ENCODE measurements at regions not wholly inside any gene's neighbourhood (a gene's known extent, or its start where the extent isn't known, plus 50 kb on each side); places are given as distances from the start of the nearest gene placed in this dataset.

GRCh38 chr4:186881521-186882220, 158.0 kb upstream of the FAT1 start:
- Histone ChIP-seq H3K27ac (peak overlapping the region; percentile 20), H3K27me3 (replicated peaks) (no peaks in the 10 kb centered on the region), H3K4me3 (ENCODE audit: low read depth, low read length) (no peak overlapping the region), H3K36me3 (replicated peaks) (no peaks in the 10 kb centered on the region)
- in situ Hi-C loops (cut with HindIII; ENCODE audit: low pct_ligation_motif_present, low sequenced_read_pairs): no loop called here
- no peak for TF ChIP-seq CTCF (IDR thresholded peaks at IDR 0.05; ENCODE audit: low read depth, low read length, missing control alignments)
- peak; percentile 46 for DNase-seq

- Histone ChIP-seq H3K4me3 (ENCODE audit: low read depth, low read length) (no peak overlapping the region), H3K27ac (no peak overlapping the region), H3K27me3 (replicated peaks) (no peaks in the 10 kb centered on the region), H3K36me3 (replicated peaks) (no peaks in the 10 kb centered on the region)
- no peak for TF ChIP-seq CTCF (IDR thresholded peaks at IDR 0.05; ENCODE audit: low read depth, low read length, missing control alignments)
- in situ Hi-C loops (cut with HindIII; ENCODE audit: low pct_ligation_motif_present, low sequenced_read_pairs): no loop called here
- no peak for DNase-seq
Observed at GRCh38 chr4:186882293-186882692, 158.6 kb upstream of the FAT1 start.

GRCh38 chr4:186885289-186885688, 161.6 kb upstream of the FAT1 start:
- in situ Hi-C loops (cut with HindIII; ENCODE audit: low pct_ligation_motif_present, low sequenced_read_pairs): no loop called here
- no peak for DNase-seq
- Histone ChIP-seq H3K36me3 (replicated peaks) (no peaks in the 10 kb centered on the region), H3K27me3 (replicated peaks) (no peaks in the 10 kb centered on the region), H3K27ac (no peak overlapping the region), H3K4me3 (ENCODE audit: low read depth, low read length) (no peak overlapping the region)
- TF ChIP-seq CTCF (IDR thresholded peaks at IDR 0.05; ENCODE audit: low read depth, low read length, missing control alignments): no peak

DNA sequence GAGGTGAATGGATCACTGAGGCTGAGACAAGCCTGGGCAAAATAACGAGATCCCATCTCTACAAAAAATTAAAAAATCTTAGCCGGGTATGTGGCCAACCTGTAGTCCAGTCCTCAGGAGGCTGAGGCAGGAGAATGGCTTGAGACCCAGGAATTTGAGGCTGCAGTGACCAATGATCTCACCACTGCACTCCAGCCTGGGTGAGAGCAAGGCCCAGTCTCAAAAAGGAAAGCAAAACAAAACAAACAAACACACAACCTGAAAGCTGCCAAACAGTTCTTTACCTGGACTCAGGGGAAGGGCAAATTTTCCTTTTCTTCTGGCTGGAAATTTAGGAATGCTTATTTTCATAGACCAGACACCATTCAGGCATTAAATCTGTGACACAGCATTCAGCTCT, 163.1 kb upstream of the FAT1 start:
- TF ChIP-seq CTCF (IDR thresholded peaks at IDR 0.05; ENCODE audit: low read depth, low read length, missing control alignments): no peak
- Histone ChIP-seq H3K4me3 (ENCODE audit: low read depth, low read length) (no peak overlapping the region), H3K36me3 (replicated peaks) (no peaks in the 10 kb centered on the region), H3K27me3 (replicated peaks) (no peaks in the 10 kb centered on the region), H3K27ac (no peak overlapping the region)
- in situ Hi-C loops (cut with HindIII; ENCODE audit: low pct_ligation_motif_present, low sequenced_read_pairs): no loop called here
- DNase-seq: no peak

GRCh38 chr4:186887291-186887700, 163.6 kb upstream of the FAT1 start:
- in situ Hi-C loops (cut with HindIII; ENCODE audit: low pct_ligation_motif_present, low sequenced_read_pairs): no loop called here
- Histone ChIP-seq H3K27me3 (replicated peaks) (no peaks in the 10 kb centered on the region), H3K36me3 (replicated peaks) (no peaks in the 10 kb centered on the region), H3K4me3 (ENCODE audit: low read depth, low read length) (no peak overlapping the region), H3K27ac (no peak overlapping the region)
- no peak for TF ChIP-seq CTCF (IDR thresholded peaks at IDR 0.05; ENCODE audit: low read depth, low read length, missing control alignments)
- no peak for DNase-seq

DNA sequence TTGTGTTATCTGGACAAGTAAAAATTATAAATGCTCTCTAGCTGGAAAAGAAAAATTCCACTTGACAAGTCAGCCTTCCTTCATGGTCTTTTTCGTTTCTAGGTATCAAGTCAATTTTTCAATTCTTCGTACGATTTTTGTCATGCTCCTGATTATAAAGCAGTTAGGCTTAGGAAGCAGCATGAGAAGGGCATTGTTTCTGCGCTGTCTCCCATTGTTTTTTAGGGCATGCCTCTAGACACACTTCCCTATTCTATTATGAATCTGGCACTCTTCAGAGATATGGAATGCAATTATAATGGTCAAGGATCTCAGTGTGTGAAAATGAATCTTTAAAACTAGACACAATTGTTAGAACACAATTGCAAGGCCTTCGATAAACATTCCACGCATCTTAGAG, 164.1 kb upstream of the FAT1 start:
- TF ChIP-seq CTCF (IDR thresholded peaks at IDR 0.05; ENCODE audit: low read depth, low read length, missing control alignments): no peak
- H3K27me3 ChIP-seq (replicated peaks): no peaks in the 10 kb centered on the region
- no peak overlapping the region for H3K27ac ChIP-seq
- no peak for DNase-seq
- in situ Hi-C loops (cut with HindIII; ENCODE audit: low pct_ligation_motif_present, low sequenced_read_pairs): no loop called here
- no peak overlapping the region for H3K4me3 ChIP-seq (ENCODE audit: low read depth, low read length)
- H3K36me3 ChIP-seq (replicated peaks): no peaks in the 10 kb centered on the region
